ENCODE measurements at regions not wholly inside any gene's neighbourhood (a gene's known extent, or its start where the extent isn't known, plus 50 kb on each side); places are given as distances from the start of the nearest gene placed in this dataset.

DNA sequence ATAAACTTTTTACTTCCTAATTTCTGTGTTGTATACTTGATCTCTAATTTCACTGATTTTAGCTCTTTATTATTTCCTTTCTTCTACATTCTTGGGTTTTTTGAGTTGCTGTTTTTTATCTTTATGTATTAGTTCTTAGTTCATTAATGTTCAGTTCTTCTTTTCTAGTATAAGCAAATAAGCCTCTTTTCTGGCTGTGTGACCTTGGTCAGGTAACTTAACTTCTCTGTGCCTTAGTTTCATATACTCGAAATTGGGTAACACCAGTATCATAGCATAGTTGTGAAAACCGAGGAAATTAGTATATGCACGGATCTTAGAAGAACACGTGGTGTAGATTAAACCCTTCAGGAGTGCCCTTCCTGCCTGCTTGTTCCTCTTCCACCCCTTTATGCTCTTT lies 130.2 kb upstream of the C1QTNF9B start:
- H2BK15ac ChIP-seq (ENCODE audit: low read depth, low read length): no peak overlapping the region
- H2BK20ac ChIP-seq (ENCODE audit: low read depth, low read length, poor library complexity, severe bottlenecking): no peak overlapping the region
- H4K8ac ChIP-seq (replicated peaks; ENCODE audit: insufficient read length, low read depth, low read length): no peak overlapping the region
- Mint-ChIP-seq H3K27ac (no peak overlapping the region), H3K9me3 (peaks cover 0 to 9% of the 10 kb centered on the region in 2 experiments; a peak in 2 of 5 replicates), H3K4me1 (no peaks in the 10 kb centered on the region), H3K27me3 (ENCODE audit: low read depth) (peaks cover 2% of the 10 kb centered on the region; the same call in 1 of the 2 replicates), H3K4me3 (no peak overlapping the region), H3K36me3 (ENCODE audit: insufficient read depth in 1 of 3, low read depth in 3 of 3) (no peaks in the 10 kb centered on the region)
- no peaks in the 10 kb centered on the region for H3K27me3 ChIP-seq (ENCODE audit: insufficient read depth, low read length)
- no peak overlapping the region for H3K9ac ChIP-seq (ENCODE audit: extremely low read depth, insufficient read length, low read length)
- TF ChIP-seq, protein P1, sequence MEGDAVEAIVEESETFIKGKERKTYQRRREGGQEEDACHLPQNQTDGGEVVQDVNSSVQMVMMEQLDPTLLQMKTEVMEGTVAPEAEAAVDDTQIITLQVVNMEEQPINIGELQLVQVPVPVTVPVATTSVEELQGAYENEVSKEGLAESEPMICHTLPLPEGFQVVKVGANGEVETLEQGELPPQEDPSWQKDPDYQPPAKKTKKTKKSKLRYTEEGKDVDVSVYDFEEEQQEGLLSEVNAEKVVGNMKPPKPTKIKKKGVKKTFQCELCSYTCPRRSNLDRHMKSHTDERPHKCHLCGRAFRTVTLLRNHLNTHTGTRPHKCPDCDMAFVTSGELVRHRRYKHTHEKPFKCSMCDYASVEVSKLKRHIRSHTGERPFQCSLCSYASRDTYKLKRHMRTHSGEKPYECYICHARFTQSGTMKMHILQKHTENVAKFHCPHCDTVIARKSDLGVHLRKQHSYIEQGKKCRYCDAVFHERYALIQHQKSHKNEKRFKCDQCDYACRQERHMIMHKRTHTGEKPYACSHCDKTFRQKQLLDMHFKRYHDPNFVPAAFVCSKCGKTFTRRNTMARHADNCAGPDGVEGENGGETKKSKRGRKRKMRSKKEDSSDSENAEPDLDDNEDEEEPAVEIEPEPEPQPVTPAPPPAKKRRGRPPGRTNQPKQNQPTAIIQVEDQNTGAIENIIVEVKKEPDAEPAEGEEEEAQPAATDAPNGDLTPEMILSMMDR (conservative IDR thresholded peaks at IDR 0.05): no peak
- no peak overlapping the region for H3K56ac ChIP-seq (ENCODE audit: insufficient read length, low read depth, low read length)
- H4K5ac ChIP-seq (ENCODE audit: insufficient read length, low read depth, low read length): no peak overlapping the region
- H3K23me2 ChIP-seq (ENCODE audit: insufficient read length, low read depth, low read length, poor library complexity, severe bottlenecking): no peaks in the 10 kb centered on the region
- no peak overlapping the region for H3K18ac ChIP-seq (ENCODE audit: insufficient read length, low read depth, low read length)
- no peak overlapping the region for H3K14ac ChIP-seq (ENCODE audit: insufficient read depth, low read length)
- no CpG with 5 or more reads among the region's 4 CpGs for whole genome bisulfite sequencing (ENCODE audit: extremely low coverage, insufficient read length, low lambda C conversion rate)
- H4K20me1 ChIP-seq (ENCODE audit: control insufficient read depth, insufficient read depth, insufficient read length): no peaks in the 10 kb centered on the region
- H2AK5ac ChIP-seq (ENCODE audit: insufficient read length, low read length): no peak overlapping the region
- no peak overlapping the region for H2BK12ac ChIP-seq (ENCODE audit: insufficient read length, low read depth, low read length)
- no peaks in the 10 kb centered on the region for H3K79me2 ChIP-seq (ENCODE audit: insufficient read depth, low read length)
- H3K4ac ChIP-seq (ENCODE audit: low read depth, low read length): no peak overlapping the region
- H3K4me2 ChIP-seq (ENCODE audit: insufficient read depth, insufficient read length, low read length): no peak overlapping the region
- H3K9me3 ChIP-seq (ENCODE audit: control insufficient read depth, low read depth, low read length): no peaks in the 10 kb centered on the region
- H2BK5ac ChIP-seq (ENCODE audit: insufficient read length, low read length): no peak overlapping the region
- H3K27ac ChIP-seq (ENCODE audit: insufficient read length, low read depth, low read length): no peak overlapping the region
- H3T11ph ChIP-seq (ENCODE audit: low read length): no peak overlapping the region
- no peak overlapping the region for H4K91ac ChIP-seq (ENCODE audit: insufficient read length, low read depth, low read length)
- no peak overlapping the region for H3K23ac ChIP-seq (ENCODE audit: insufficient read length, low read depth, low read length)
- H3K79me1 ChIP-seq (ENCODE audit: insufficient read depth, low read depth, low read length, poor library complexity, severe bottlenecking): no peaks in the 10 kb centered on the region
- H2BK120ac ChIP-seq (ENCODE audit: low read depth, low read length, poor library complexity, severe bottlenecking): no peak overlapping the region
- no peak overlapping the region for H2AFZ ChIP-seq (ENCODE audit: low read length)
- H3K4me1 ChIP-seq (ENCODE audit: insufficient read depth, low read length): no peaks in the 10 kb centered on the region
- no peak for DNase-seq
